ENCODE measurements at regions not wholly inside any gene's neighbourhood (a gene's known extent, or its start where the extent isn't known, plus 50 kb on each side); places are given as distances from the start of the nearest gene placed in this dataset.

DNA sequence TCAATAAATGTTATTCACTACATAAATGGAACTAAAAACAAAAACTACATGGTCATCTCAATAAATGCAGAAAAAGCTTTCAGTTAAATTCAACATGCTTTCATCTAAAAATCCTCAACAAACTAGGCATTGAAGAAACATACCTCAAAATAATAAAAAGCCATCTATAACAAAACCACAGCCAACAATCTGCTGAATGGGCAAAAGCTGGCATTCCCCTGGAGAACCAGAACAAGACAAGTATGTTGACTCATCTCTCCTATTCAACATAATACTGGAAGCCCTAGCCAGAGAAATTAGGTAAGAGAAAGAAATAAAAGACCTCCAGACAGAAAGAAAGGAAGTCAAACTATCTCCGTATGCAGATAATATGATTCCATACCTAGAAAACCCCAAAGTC lies 759.9 kb downstream of the EPHA3 start:
- Mint-ChIP-seq H3K9me3 (ENCODE audit: unreplicated experiment) (no peaks in the 10 kb centered on the region), H3K4me3 (ENCODE audit: unreplicated experiment) (no peak overlapping the region), H3K27ac (ENCODE audit: unreplicated experiment) (no peak overlapping the region), H3K27me3 (ENCODE audit: unreplicated experiment) (peaks cover 5% of the 10 kb centered on the region), H3K36me3 (ENCODE audit: unreplicated experiment) (no peaks in the 10 kb centered on the region), H3K4me1 (ENCODE audit: unreplicated experiment) (no peaks in the 10 kb centered on the region)
- no peak for DNase-seq (ENCODE audit: extremely low spot score, unreplicated experiment)
- TF ChIP-seq CTCF (IDR thresholded peaks at IDR 0.05), result no peak

- peak; percentile 77 for DNase-seq (ENCODE audit: extremely low spot score, unreplicated experiment)
- TF ChIP-seq CTCF (IDR thresholded peaks at IDR 0.05), result no peak
- Mint-ChIP-seq H3K36me3 (ENCODE audit: unreplicated experiment) (no peaks in the 10 kb centered on the region), H3K27me3 (ENCODE audit: unreplicated experiment) (no peaks in the 10 kb centered on the region), H3K9me3 (ENCODE audit: unreplicated experiment) (no peaks in the 10 kb centered on the region), H3K27ac (ENCODE audit: unreplicated experiment) (no peak overlapping the region), H3K4me3 (ENCODE audit: unreplicated experiment) (no peak overlapping the region), H3K4me1 (ENCODE audit: unreplicated experiment) (no peaks in the 10 kb centered on the region)
Measured at GRCh38 chr3:89876116-89876515, 768.7 kb downstream of the EPHA3 start.

GRCh38 chr3:89877230-89877629 lies 769.8 kb downstream of the EPHA3 start:
- no peak overlapping the region for H3K4me3 Mint-ChIP-seq (ENCODE audit: unreplicated experiment)
- TF ChIP-seq CTCF (IDR thresholded peaks at IDR 0.05), result no peak
- H3K36me3 Mint-ChIP-seq (ENCODE audit: unreplicated experiment), result no peaks in the 10 kb centered on the region
- peak; percentile 76 for DNase-seq (ENCODE audit: extremely low spot score, unreplicated experiment)
- H3K27me3 Mint-ChIP-seq (ENCODE audit: unreplicated experiment), result no peaks in the 10 kb centered on the region
- no peaks in the 10 kb centered on the region for H3K4me1 Mint-ChIP-seq (ENCODE audit: unreplicated experiment)
- H3K9me3 Mint-ChIP-seq (ENCODE audit: unreplicated experiment), result peaks cover under 1% of the 10 kb centered on the region
- H3K27ac Mint-ChIP-seq (ENCODE audit: unreplicated experiment), result no peak overlapping the region

- Mint-ChIP-seq H3K4me1 (ENCODE audit: unreplicated experiment) (no peaks in the 10 kb centered on the region), H3K9me3 (ENCODE audit: unreplicated experiment) (peaks cover 7% of the 10 kb centered on the region), H3K4me3 (ENCODE audit: unreplicated experiment) (no peak overlapping the region), H3K27me3 (ENCODE audit: unreplicated experiment) (peaks cover 6% of the 10 kb centered on the region), H3K27ac (ENCODE audit: unreplicated experiment) (no peak overlapping the region), H3K36me3 (ENCODE audit: unreplicated experiment) (no peaks in the 10 kb centered on the region)
- TF ChIP-seq CTCF (IDR thresholded peaks at IDR 0.05), result no peak
- DNase-seq (ENCODE audit: extremely low spot score, unreplicated experiment), result no peak
Measured at GRCh38 chr3:89889386-89889785, 782.0 kb downstream of the EPHA3 start.

GRCh38 chr3:89908711-89909213 lies 801.3 kb downstream of the EPHA3 start:
- no peak for TF ChIP-seq CTCF (IDR thresholded peaks at IDR 0.05)

More at GRCh38 chr3:89908711-89909213, 801.3 kb downstream of the EPHA3 start:
- Mint-ChIP-seq H3K27ac (ENCODE audit: unreplicated experiment) (no peak overlapping the region), H3K4me3 (ENCODE audit: unreplicated experiment) (no peak overlapping the region), H3K36me3 (ENCODE audit: unreplicated experiment) (peaks cover 5% of the 10 kb centered on the region), H3K4me1 (ENCODE audit: unreplicated experiment) (no peaks in the 10 kb centered on the region), H3K27me3 (ENCODE audit: unreplicated experiment) (peaks cover 23% of the 10 kb centered on the region), H3K9me3 (ENCODE audit: unreplicated experiment) (peaks cover 25% of the 10 kb centered on the region)
- DNase-seq (ENCODE audit: extremely low spot score, unreplicated experiment), result no peak
